ENCODE measurements at regions not wholly inside any gene's neighbourhood (a gene's known extent, or its start where the extent isn't known, plus 50 kb on each side); places are given as distances from the start of the nearest gene placed in this dataset.

DNA sequence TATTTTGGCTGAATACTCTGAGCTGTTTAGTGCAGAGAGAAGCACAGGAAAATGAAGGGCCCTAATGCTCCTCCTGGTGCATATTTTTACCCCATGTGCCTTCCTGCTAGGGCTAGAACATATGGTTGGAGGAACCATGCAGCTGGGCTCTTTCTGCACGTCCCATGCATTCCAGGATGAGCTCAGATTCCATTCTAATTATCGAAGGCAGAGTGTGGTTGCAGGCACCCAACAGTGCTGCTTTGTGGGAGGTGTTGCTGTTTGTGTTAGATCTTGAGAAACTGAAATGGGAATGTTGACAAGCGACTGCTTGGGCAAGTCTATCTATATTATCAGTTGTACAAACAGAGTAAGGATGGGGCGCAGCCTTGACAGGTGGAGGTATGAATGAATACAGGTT lies 419.5 kb downstream of the DHX35 start:
- Histone ChIP-seq H3K27ac (ENCODE audit: low read length) (no peak overlapping the region), H3K9me2 (replicated peaks; ENCODE audit: low read length) (no peaks in the 10 kb centered on the region), H2AFZ (ENCODE audit: low read length) (no peak overlapping the region), H3K79me2 (ENCODE audit: low read length) (no peaks in the 10 kb centered on the region), H3K36me3 (ENCODE audit: low read depth, low read length) (no peaks in the 10 kb centered on the region), H3K4me1 (ENCODE audit: insufficient read depth, low read length) (no peaks in the 10 kb centered on the region), H3K27me3 (ENCODE audit: low read length) (no peaks in the 10 kb centered on the region), H3K4me3 (ENCODE audit: low read length) (no peak overlapping the region), H4K20me1 (ENCODE audit: low read length) (no peaks in the 10 kb centered on the region), H3K9ac (ENCODE audit: low read length) (no peak overlapping the region), H3K4me2 (ENCODE audit: low read length) (no peak overlapping the region), H3F3A (ENCODE audit: low read length, unreplicated experiment) (no peaks in the 10 kb centered on the region), H3K9me3 (ENCODE audit: low read length) (0 out of 2 replicates have a peak, but pooled peaks cover 3% of the 10 kb centered on the region)
- ChIA-PET POLR2A (ENCODE audit: unreplicated experiment) (no interaction called here), CTCF (no interaction called here)
- ATAC-seq (no peak), DNase-seq (no peak)
- TF ChIP-seq EZH2phosphoT487 (IDR thresholded peaks at IDR 0.05; ENCODE audit: borderline replicate concordance, low read length) = no peak
- TF ChIP-seq EZH2 (IDR thresholded peaks at IDR 0.05; ENCODE audit: low read length, unreplicated experiment) = no peak
- TF ChIP-seq, protein P1, sequence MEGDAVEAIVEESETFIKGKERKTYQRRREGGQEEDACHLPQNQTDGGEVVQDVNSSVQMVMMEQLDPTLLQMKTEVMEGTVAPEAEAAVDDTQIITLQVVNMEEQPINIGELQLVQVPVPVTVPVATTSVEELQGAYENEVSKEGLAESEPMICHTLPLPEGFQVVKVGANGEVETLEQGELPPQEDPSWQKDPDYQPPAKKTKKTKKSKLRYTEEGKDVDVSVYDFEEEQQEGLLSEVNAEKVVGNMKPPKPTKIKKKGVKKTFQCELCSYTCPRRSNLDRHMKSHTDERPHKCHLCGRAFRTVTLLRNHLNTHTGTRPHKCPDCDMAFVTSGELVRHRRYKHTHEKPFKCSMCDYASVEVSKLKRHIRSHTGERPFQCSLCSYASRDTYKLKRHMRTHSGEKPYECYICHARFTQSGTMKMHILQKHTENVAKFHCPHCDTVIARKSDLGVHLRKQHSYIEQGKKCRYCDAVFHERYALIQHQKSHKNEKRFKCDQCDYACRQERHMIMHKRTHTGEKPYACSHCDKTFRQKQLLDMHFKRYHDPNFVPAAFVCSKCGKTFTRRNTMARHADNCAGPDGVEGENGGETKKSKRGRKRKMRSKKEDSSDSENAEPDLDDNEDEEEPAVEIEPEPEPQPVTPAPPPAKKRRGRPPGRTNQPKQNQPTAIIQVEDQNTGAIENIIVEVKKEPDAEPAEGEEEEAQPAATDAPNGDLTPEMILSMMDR (conservative IDR thresholded peaks at IDR 0.05; ENCODE audit: low read depth, low read length) = no peak
- intact Hi-C loops (cut with micrococcal nuclease) = no loop called here
- no TSS peak for BruUV-seq (replicated peaks)

DNA sequence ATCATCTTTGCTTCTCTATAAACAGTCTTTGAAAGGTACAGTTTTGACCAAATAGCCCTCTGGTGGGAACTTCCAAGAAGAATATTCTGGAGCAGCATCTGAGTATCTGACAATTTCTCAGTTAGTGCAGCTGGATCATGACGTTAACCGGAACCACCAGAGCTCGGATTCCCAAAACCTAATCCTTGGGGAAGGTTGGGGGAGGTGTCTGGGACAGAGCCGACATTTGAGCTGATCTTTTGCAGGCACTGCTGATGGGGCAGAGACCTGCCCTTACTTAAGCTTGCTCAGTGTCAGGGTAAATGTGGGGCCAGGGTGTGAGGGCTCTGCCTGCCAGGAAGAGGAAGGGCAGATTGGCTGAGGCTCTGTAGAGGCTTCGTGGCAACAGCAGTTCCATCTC lies 416.6 kb downstream of the DHX35 start:
- no peaks in the 10 kb centered on the region for H3K4me1 ChIP-seq (ENCODE audit: insufficient read depth, low read length)
- no peaks in the 10 kb centered on the region for H3K27me3 ChIP-seq (ENCODE audit: low read length)
- H3F3A ChIP-seq (ENCODE audit: low read length, unreplicated experiment) = no peaks in the 10 kb centered on the region
- no peaks in the 10 kb centered on the region for H3K79me2 ChIP-seq (ENCODE audit: low read length)
- intact Hi-C loops (cut with micrococcal nuclease) = no loop called here
- no peak overlapping the region for H3K27ac ChIP-seq (ENCODE audit: low read length)
- no peak overlapping the region for H3K4me3 ChIP-seq (ENCODE audit: low read length)
- H2AFZ ChIP-seq (ENCODE audit: low read length) = no peak overlapping the region
- TF ChIP-seq, protein P1 (conservative IDR thresholded peaks at IDR 0.05; ENCODE audit: low read depth, low read length) = no peak
- TF ChIP-seq EZH2 (IDR thresholded peaks at IDR 0.05; ENCODE audit: low read length, unreplicated experiment) (no peak), EZH2phosphoT487 (IDR thresholded peaks at IDR 0.05; ENCODE audit: borderline replicate concordance, low read length) (no peak)
- no TSS peak for BruUV-seq (replicated peaks)
- no peak for DNase-seq
- H3K4me2 ChIP-seq (ENCODE audit: low read length) = no peak overlapping the region
- no peaks in the 10 kb centered on the region for H3K9me2 ChIP-seq (replicated peaks; ENCODE audit: low read length)
- no peaks in the 10 kb centered on the region for H4K20me1 ChIP-seq (ENCODE audit: low read length)
- no peak for ATAC-seq
- ChIA-PET POLR2A (ENCODE audit: unreplicated experiment) (no interaction called here), CTCF (no interaction called here)
- no peak overlapping the region for H3K9ac ChIP-seq (ENCODE audit: low read length)
- H3K9me3 ChIP-seq (ENCODE audit: low read length) = no peaks in the 10 kb centered on the region
- no peaks in the 10 kb centered on the region for H3K36me3 ChIP-seq (ENCODE audit: low read depth, low read length)

DNA sequence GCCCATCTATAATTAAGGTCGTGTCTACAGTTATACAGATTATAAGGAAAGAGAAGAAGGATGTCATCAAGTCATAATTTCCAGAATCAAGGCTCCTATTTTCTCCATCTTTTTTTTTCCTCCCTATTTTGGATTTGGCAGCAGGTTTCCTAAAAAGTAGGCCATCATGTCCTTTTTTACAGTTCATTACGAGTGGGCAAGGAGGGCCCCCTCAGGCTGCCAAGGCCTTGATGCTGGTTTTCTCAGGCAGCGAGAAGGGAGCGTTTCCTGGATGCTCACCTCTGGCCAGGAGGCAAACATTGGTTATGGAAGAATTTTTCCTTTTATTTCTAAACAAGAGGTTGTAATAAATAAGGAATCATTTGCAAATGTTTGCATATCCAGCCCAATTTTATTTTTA lies 414.6 kb downstream of the DHX35 start:
- CTCF ChIA-PET = no interaction called here
- Histone ChIP-seq H3K27ac (ENCODE audit: low read length) (no peak overlapping the region), H3K9ac (ENCODE audit: low read length) (no peak overlapping the region), H3K4me1 (ENCODE audit: insufficient read depth, low read length) (no peaks in the 10 kb centered on the region), H3K79me2 (ENCODE audit: low read length) (no peaks in the 10 kb centered on the region), H3K9me2 (replicated peaks; ENCODE audit: low read length) (no peaks in the 10 kb centered on the region), H2AFZ (ENCODE audit: low read length) (no peak overlapping the region), H3K4me3 (ENCODE audit: low read length) (no peak overlapping the region), H4K20me1 (ENCODE audit: low read length) (no peaks in the 10 kb centered on the region), H3K27me3 (ENCODE audit: low read length) (no peaks in the 10 kb centered on the region), H3F3A (ENCODE audit: low read length, unreplicated experiment) (no peaks in the 10 kb centered on the region), H3K4me2 (ENCODE audit: low read length) (no peak overlapping the region), H3K36me3 (ENCODE audit: low read depth, low read length) (no peaks in the 10 kb centered on the region), H3K9me3 (ENCODE audit: low read length) (no peaks in the 10 kb centered on the region)
- TF ChIP-seq EZH2phosphoT487 (IDR thresholded peaks at IDR 0.05; ENCODE audit: borderline replicate concordance, low read length) (no peak), EZH2 (IDR thresholded peaks at IDR 0.05; ENCODE audit: low read length, unreplicated experiment) (no peak)
- TF ChIP-seq, protein P1 (conservative IDR thresholded peaks at IDR 0.05; ENCODE audit: low read depth, low read length) = no peak
- no peak for ATAC-seq
- DNase-seq = no peak
- POLR2A ChIA-PET (ENCODE audit: unreplicated experiment) = no interaction called here
- BruUV-seq (replicated peaks) = no TSS peak
- intact Hi-C loops (cut with micrococcal nuclease) = no loop called here
